D721Med (cell line): ENCODE measurements at regions not wholly inside any gene's neighbourhood (a gene's known extent, or its start where the extent isn't known, plus 50 kb on each side); places are given as distances from the start of the nearest gene placed in this dataset.

ENCODE experiments used
- DNase-seq: peaks from one replicate; pipeline ENCODE4 v3.0.0; 2011; ENCODE audit warnings: low spot score; ENCODE audit not compliant: insufficient read length
- FAIRE-seq: peaks from 2 replicates; lab custom pipeline; 2011; peaks lifted over from hg19 to GRCh38; lab: Jason Lieb, UNC
- TF ChIP-seq, protein P1 (sequence below): IDR thresholded peaks from 2 replicates; pipeline ENCODE4 v1.5.1; 2012; ENCODE audit warnings: mild to moderate bottlenecking, control low read depth; ENCODE audit not compliant: insufficient read depth; ENCODE audit errors: missing control alignments

DNA sequence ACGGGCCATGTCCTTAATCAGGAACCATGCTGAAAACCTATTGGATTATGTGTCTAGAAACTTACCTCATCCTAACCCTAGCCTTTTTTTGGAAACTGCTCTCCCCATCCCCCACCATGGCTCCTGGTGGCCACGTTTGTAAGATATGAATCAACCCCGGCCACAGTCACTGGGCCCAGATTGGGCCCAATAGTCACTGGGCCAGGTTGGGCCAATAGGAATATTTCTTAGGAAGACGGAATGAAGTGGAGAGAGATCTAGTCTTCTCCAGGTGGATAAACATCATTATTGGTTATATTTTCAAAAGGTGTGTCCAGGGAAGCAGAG lies 468.7 kb downstream of the ARHGEF28 start:
- DNase-seq: no peak
- TF ChIP-seq, protein P1, sequence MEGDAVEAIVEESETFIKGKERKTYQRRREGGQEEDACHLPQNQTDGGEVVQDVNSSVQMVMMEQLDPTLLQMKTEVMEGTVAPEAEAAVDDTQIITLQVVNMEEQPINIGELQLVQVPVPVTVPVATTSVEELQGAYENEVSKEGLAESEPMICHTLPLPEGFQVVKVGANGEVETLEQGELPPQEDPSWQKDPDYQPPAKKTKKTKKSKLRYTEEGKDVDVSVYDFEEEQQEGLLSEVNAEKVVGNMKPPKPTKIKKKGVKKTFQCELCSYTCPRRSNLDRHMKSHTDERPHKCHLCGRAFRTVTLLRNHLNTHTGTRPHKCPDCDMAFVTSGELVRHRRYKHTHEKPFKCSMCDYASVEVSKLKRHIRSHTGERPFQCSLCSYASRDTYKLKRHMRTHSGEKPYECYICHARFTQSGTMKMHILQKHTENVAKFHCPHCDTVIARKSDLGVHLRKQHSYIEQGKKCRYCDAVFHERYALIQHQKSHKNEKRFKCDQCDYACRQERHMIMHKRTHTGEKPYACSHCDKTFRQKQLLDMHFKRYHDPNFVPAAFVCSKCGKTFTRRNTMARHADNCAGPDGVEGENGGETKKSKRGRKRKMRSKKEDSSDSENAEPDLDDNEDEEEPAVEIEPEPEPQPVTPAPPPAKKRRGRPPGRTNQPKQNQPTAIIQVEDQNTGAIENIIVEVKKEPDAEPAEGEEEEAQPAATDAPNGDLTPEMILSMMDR: no peak
- FAIRE-seq: no peak

DNA sequence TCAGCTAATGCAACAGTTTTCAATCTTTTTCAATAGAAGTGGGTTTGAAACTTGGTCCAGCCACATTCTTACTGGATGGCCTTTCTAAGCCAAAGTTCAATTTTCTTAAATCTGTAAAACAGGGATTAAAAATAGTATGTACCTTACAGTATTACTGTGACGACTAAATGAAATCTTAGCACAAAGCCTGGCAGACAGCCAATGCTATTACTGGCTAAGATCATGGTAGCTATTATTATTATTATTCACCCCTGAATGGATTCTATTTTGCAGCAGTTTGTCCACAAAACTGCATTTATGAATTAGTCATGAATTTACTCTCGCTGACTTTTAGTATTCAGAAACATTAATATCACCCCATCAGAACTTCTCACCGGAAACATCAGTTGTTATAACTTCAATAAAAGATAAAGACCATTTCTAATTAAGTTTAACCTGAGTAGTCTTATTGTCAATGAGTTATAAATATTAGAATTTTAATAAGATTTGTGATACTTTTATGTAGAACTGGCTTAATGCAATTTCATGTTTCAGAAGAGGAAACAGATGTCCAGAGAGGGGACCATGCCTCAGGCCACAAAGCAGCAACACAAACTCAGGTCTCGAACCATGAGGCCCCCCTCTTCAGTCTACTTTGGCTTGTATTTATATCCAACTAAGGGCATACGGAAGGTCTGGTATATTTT lies 468.2 kb downstream of the ARHGEF28 start:
- DNase-seq (no peak), FAIRE-seq (no peak)

DNA sequence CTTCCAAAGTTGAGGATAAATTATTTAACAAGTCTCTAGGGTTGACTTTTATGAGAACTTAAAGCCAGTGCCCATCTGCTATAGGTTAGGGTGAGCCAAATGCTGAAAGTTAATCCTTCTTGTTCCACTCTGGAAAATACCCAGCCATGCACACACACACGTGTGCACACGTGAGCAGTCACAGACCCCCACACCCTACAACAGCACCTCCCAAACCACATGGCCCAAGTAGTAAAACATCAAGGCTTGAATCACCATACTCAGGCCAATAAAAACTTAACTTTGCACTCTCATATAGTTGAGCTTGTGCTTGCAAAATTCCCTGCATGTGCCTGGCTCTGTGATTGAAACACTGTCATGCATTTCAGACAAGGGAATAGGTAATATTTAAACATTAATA lies 467.6 kb downstream of the ARHGEF28 start:
- DNase-seq (peak; percentile 14), FAIRE-seq (peak; percentile 64)
- TF ChIP-seq, protein P1: no peak

More for the DNA sequence above, 468.2 kb downstream of the ARHGEF28 start:
- TF ChIP-seq, protein P1: no peak

DNA sequence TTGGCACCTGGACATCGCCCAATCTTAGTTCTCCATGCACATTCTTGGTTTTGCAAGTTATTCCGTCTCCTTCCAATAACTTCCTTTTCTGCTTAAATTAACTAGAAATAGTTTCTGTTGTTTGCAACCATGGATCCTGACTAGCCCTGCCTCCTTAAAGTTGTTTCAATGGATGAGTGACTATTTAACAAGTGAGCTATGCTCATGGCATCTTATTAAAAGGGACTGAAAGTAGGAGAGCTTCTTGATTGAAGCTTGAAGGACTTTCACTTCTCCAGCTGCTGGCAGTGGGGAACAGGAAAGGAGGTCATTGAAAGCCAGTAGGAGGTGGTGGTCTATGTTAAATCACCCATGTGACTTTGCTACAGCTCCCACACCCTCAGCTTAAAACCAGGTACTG lies 466.8 kb downstream of the ARHGEF28 start:
- no peak for FAIRE-seq
- TF ChIP-seq, protein P1: no peak
- no peak for DNase-seq

DNA sequence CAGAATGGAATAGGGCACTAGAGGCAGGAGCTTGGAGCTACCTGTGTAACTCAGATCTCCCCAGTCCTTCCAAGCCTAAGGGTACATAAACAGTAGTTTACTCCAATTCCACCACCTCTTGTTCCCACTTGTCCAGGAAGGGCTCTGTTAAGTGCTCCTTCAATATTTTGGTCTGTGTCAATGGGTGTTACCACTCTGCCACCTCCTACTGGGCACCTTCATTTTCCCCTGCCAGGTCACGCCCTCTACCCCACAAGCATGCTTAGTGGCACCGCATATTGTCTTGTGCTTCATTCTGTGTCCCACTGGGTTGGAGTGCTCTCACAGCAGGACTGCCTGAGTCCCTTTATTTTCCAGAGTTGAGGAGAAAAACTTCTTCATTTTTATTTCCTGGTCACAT lies 459.8 kb downstream of the ARHGEF28 start:
- DNase-seq: no peak
- TF ChIP-seq, protein P1: no peak

DNA sequence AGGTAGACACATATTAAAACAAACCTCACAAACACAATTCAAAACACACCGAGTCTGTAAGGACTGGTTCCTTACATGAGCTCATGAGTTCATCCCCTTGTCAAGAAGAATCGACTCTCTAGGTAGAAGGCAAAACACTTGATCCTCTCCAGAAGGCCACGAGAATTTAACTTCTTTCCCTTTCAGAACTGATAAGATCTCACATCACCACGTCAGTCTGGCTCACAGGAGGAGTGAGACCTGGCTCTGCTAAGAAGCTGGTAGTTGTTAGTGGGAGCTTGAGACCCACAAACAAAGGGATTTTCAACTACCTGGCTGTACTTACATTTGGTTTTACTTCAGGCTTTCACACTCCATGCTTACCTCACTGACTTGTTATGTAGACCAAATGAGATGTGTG lies 459.2 kb downstream of the ARHGEF28 start:
- TF ChIP-seq, protein P1: no peak
- FAIRE-seq: no peak
- DNase-seq: no peak

More for the DNA sequence above, 459.8 kb downstream of the ARHGEF28 start:
- no peak for FAIRE-seq

DNA sequence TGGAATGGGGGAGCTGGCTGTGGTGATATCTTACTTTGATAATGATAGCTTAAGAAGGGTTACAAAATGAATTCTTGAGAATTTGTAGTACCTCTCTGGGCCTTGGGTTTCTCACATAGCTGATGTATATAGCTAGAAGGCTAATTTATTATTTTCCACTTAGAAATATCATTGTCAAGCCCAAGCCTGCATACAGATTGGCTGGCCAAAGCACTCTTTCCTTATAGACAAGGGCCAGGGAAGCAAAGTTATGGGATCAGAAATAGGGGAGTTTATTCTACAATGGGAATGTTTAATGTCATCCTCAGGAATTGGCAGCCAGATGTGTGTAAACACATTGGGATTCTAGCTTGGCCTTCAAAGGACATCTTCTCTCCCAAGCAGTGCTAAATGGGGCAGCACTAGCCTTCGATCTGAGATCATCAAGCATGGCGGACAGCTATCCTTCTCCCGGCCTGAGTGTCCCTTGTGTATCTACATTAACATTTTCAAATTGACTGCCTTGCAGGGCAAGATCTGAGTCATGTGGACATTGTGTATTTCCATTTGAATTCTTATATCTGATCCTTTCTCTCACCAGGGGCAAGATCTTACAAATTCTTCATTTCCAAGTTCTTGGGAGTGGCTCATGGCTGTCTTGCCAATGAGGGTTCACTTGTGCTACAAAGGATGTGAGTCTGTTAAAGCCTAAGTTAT lies 457.2 kb downstream of the ARHGEF28 start:
- TF ChIP-seq, protein P1: no peak
- FAIRE-seq (no peak), DNase-seq (no peak)
